HG02798 (cell line): ENCODE measurements at regions not wholly inside any gene's neighbourhood (a gene's known extent, or its start where the extent isn't known, plus 50 kb on each side); places are given as distances from the start of the nearest gene placed in this dataset.

ENCODE experiments used
- ATAC-seq: cut with Tn5 transposase; IDR thresholded peaks from one replicate; pipeline ENCODE4 v1.9.1; 2021; ENCODE audit warnings: mild to moderate bottlenecking; ENCODE audit not compliant: unreplicated experiment, poor library complexity

DNA sequence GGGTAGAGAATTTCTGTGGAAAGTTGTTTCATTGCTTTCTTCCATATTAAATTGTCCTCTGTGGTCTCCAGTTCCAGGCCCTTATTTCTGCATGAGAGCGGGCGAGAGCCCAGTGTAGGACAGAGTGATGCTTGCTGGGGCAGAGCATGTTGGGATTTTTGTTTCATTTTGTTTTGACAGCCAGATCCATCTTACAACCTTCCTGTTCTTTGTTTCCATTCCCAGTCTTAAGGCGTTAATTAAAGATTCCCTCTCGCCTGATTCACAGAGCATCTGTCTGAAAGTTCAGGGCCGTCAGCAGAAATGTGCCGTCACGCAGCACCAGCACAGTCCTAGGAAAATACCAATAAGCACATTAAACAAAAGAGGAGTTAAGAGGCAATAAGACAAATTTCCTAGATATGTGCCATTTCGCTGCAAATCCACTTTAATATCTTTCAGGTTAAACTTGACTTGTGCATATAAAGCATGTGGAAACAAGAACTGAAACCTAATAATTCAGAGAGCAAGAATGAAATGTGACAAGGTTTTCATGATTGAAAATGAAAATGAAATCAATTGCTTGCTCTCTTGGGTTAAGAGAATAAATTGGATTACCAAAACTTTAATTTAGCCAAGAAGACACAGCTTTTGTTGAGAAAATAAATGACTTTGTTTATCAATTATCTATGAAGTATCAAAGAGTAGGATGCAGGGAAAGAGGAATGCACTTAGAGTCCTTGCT is 210.7 kb upstream of the SLC10A2 start:
- peak; percentile 88 for ATAC-seq

DNA sequence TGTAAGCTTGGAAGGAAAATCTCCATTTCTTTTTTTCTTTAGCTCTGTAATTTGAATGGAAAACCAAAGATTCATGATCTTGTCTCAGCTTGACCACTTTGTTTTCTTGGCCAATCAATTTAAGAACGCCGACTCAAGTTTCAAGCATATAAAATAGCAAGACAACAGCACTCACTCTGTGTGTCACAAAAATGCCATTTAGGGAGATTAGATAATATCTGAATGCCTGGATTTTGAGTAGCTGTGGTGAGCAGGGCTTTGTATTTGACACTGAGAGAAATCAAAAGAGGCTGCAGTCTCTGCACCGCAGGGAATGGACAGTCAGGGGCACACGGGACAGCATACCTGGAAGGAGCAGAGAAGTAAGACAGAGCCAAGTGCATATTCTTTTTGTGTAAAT is 209.5 kb upstream of the SLC10A2 start:
- no peak for ATAC-seq

DNA sequence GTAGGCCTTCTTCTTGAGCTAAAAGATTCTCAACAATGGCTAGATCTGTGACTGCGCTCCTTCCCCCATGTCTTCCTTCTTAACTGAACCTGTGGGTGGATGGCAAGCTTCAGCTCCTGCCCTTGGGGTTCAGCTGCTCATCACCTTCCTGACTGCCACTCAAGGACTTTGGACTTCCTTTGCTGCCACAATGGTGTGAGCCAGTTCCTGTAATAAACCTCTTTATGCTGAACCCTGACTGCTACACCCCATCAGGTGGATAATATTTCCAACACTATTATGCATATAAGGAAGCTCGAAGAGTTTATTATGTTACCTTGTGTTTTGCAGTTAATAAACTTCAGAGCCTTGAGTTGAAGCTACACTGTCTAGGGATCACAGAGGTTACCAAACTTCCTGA is 208.9 kb upstream of the SLC10A2 start:
- ATAC-seq: no peak

DNA sequence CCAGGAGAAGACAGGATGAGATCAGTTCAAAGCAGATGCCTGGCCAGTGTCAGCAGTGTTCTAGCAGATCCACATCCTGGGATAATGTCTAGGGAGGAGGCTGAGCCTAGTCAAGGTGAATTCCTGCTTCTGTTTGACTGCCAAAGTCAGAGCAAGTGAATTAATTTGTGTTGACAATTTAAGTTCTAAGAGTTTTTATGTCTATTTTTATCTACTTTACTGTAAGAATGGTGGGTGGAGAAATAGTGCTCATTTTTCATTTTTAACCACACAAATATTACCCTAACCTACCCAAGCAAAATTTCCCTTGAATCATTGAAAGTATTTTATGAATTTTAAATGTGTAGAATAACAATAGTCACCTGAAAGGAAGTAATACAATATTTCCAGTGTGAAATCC is 207.6 kb upstream of the SLC10A2 start:
- peak; percentile 35 for ATAC-seq

DNA sequence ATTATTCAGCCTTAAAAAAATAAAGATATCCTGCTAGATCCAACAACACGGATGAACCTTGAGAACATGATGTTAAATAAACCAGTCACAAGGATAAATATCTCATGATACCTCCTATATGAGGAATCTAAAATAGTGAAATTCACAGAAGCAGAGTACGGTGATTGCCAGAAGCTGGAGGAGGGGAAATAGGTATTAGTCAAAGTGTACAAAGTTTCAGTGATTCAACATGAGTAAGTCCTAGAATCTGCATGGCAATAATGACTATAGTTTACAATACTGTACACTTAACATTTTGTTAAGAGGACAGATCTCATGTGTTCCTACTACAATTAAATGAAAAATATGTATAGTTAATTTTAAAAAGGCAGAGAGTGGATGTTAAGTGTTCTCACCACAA is 206.6 kb upstream of the SLC10A2 start:
- peak; percentile 32 for ATAC-seq

DNA sequence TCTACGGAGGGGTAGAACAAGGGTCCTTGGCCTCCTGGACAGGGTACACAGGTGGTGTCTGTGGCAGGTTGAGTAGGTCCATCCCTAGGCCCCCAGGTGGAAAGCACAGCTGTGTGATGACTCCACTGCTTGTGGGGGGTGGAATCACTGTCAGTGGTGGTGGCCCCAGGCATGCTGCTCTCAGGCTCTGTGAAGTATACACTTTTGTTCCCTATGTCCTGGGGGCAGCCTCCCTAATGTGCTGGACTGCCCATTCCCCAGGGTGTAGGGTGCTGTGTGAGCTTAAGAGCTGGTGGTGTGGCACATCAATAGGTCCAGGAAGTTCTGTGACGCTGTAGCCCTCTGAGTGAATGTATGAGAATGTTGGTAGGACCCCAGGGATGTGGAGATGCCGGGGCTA is 197.2 kb upstream of the SLC10A2 start:
- ATAC-seq: no peak

DNA sequence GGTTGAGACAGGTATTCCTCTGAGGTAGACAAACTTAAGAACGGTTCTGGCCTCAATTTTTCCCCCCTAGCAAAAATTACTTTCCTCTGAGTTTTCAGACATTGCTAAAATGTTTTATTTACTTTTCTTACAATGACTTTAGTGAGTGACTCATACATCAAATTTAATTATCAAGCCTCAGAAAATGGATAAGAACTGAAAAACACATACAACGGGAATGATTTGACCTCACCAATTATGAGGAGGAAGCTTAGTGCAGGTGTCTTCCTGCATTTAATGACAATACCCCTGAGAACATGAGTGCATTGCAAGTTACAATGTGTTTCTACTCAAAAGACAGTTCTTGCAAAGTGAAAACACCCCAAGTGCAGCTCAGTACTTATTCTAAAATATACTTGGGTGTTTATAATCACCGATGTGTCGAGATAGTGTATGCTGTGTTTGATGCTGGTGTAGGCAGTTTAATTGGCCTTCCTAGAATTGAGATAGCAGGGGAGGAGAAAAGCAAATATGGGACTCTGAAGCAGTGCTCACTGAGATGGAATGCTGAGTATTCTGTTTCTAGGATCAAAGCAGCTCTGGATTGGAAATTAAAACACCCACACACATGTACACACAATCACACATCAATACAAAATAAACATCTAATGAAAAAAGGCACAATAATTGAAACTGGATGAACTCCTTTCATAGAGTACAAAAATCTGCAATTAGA is 189.5 kb upstream of the SLC10A2 start:
- ATAC-seq: no peak

DNA sequence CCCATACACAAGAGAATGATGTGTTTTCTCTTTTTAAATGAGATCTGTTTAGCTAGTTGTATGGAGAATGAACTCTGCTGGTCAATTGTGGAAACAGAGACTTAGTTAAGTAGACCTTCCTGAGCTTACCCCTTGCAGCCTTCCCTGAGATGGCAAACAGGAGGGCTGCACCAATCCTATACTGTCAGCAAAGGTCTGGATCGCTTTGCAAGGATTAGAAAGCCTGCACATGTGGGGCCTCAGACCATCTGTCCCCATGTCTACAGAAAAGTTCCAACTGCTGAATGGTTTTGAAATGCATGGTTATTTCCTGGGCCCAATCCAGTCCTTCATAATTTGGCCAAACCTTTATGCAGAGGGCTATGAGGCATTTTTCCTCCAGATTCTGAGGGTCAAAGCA is 183.9 kb upstream of the SLC10A2 start:
- ATAC-seq: no peak

DNA sequence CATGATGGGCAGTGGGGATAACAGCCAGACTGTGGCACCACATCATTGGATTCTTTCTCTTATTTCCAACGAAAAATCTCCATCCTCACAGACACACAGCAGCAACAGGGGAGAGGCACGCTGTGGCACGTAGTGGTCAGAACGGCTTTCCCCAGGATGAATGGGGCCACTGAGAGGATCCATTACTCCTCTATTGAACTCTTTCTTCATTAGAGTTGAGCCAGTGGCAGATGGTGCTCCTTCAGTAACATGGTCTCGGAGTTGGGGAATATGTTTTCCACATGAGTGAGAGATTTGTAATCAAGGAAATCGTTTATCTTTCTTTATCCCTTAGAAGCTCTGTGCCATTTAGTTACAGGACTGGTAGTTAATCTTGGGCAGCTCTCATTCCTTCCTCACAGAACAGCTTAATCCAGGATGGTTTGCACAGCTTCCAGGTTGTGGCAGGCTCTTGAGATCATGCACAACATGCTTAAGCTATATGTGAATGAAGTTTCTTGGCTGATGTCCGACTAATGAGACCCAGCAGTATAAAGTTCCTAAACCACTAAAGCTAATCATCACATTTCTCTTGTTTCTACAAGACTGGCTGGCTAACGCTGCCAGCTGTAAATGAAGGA is 180.5 kb upstream of the SLC10A2 start:
- no peak for ATAC-seq

DNA sequence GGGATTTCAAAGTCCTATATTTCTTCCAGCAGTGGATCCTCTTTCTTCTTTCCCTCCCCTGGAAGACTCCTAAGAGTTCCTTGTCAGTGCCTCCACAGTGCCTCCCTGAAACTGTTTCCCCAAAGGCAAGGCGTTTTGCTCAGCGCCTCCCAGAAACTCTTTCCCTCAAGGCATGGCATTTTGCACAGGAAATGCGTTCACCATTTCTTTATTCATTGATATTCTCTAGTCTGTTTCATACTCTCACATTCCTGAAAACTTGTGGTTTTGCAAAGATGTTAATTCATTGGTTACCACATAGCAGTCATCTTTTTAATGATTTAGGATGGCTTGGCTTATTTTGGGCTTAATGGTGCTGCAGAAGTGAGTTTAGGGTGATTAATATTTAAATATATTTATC is 177.3 kb upstream of the SLC10A2 start:
- ATAC-seq: no peak

DNA sequence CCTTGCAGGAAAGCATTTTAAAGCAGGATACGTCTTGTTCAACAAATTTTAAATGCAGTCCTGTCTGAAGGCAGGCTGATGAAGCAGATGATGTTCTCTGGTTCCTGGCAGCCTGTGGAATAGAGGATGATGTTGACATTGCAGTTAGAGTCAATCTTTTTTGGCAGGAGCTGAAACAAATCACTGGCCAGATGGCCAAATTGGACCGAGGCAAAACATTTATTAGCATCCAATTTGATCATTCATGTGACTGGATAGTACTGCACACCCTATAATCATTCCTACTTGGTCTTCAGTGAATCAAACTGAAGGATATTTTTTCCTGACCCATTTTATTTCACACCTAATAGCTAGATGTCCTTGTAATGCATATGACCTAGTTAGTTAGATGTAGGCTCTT is 172.2 kb upstream of the SLC10A2 start:
- no peak for ATAC-seq

DNA sequence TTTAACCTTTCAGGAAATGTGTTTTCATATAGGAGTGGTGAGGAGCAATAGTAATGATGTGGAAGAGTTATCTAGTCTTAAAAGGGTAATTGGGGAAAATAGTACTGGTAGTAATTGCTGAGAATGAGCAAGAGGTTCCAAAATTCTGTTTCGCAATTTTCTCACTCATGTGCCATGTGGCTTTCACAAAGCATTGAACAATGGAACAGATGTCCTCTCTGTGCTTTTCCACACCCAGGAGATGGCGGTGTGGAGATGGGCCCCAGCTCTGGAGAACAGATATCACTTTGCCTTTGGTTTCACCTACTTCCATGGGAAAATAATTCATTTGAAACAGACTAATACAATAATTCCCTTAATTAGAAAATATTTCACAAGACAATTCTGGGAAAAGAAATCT is 170.0 kb upstream of the SLC10A2 start:
- ATAC-seq: no peak

DNA sequence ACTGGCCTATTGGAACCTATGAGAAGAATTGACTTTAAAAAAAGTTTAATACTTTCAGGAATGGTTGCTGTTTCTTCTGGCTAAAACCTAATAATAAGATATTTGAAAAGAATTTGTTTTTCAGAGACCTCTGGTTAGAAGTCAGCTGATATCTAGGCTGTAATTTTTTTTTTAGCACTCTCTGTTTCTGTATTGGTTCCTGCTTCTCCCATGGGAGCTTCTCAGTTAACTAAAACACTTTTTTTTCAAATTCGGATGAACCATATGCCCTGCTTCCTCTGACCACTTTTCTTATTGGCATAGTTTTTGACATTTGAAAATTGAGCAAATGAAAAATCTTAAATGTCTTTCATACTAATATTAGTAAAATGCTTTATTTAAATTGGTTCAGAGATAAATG is 163.5 kb upstream of the SLC10A2 start:
- peak; percentile 43 for ATAC-seq

DNA sequence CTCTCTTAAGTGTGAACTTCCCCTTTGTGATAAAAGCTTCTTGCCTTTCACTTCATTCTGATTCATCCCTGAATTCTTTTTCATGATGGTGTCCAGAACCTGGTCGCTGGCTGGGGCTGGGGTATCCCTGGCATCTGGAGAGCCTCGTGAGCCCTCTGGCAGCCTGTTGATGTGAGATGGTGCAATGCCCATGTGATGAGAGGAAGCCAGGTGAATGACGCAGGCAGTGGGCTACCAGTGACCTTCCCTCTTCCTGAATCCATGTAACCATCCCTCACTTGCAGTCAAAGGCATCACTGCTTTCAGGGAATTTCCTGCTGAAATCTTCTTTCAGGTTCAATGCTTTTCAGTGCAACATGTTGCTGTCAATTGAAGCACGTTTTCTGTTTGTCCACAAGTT is 158.6 kb upstream of the SLC10A2 start:
- no peak for ATAC-seq

DNA sequence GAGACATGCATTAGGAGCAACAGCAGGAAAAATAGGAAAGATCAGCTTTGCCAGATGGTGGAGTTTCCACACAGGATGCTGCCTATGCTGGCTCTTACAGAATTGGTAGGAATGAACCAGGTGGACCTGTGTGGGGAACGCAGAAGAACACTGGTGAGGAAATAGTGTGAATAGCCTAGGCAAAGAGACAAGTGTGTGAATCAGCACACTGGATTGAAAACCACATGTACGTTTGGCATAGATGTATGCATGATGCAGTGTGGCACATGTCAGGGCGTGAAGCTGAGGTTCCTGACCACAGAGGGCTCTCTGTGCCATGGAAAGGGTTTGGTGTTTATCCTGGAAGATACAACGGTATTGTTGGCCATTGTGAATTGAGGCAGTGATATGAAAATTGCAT is 156.5 kb upstream of the SLC10A2 start:
- ATAC-seq: no peak

DNA sequence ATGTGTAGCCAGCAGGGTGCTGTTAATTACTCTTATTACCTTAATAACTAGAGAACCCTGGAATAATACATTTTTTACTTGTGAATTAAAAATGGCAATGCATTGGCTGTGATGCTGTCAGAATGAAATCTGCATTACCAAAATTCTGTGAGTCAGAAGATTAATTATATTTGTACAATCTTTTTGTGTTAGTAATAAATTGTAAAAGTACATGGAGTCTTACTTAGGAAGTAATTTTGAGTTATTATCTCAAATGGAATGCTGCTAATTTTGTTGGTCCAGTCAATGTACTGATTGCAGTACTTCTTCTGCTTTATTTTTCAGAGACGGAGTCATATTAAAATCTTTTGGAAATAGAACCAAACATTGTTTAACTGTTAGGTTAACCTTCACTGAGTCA is 152.0 kb upstream of the SLC10A2 start:
- no peak for ATAC-seq

DNA sequence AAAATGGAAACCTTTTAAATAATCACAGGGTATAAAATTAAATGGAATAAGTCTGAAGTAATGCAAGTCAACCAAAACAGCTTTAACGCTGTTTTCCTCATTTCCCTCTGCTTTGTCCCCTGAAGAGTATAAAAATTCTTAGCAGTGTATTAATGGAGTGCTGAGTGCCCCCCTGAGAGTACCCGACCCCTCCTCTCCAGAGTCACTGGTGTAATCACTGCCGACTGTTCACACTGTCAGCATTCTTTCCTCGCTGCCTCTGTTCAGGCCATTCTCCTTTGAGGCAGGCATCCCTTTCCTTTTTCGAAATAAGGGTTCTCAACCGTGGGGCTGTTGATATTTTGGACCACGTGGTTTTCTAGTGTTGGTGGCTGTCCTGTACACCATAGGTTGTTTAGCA is 146.9 kb upstream of the SLC10A2 start:
- no peak for ATAC-seq

DNA sequence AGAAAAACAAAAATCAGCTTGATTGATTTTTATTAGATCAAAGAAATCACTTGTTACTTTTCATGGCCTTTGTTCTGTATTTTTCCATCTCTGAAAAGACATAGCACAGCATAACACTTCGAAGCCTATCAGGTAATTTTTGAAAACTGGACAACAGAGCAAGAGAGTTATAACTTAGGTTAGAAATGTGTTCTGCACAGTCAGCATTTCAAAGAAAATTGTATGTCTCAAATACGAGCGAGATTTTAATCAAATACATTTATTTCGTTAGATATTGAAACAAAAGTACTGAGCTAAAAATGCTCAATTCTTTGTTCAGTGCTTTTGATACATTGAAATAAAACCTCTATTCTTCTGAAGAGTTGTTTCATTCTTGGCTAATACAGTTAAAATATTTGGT is 144.1 kb upstream of the SLC10A2 start:
- ATAC-seq: no peak

DNA sequence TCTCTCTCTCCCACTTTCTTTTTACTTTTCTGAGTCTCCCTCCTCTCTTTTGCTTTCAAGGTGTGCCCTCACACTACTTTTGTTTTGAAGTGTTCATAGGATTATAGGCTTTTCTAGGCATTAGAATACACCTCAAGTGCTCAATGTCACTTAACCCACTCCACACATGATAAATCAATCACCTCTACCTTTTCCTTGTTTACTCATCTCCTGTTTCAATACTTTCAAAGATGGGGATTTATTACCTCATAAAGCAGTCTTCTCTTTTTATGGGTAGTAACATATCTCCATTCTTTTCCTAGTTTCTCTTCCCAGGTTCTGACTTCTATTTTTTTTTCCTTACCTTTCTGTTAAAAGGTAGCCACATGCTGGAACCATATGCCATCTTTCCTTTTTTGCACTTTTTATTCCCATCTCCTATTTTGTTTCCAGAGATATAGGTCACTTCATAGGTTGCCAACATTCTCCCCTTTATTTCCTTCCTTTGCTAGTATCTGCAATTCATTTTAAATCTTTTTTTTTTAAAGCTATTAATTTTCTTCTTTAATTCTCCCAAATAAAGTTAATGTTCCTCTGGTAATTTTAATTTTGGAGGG is 137.6 kb upstream of the SLC10A2 start:
- no peak for ATAC-seq

DNA sequence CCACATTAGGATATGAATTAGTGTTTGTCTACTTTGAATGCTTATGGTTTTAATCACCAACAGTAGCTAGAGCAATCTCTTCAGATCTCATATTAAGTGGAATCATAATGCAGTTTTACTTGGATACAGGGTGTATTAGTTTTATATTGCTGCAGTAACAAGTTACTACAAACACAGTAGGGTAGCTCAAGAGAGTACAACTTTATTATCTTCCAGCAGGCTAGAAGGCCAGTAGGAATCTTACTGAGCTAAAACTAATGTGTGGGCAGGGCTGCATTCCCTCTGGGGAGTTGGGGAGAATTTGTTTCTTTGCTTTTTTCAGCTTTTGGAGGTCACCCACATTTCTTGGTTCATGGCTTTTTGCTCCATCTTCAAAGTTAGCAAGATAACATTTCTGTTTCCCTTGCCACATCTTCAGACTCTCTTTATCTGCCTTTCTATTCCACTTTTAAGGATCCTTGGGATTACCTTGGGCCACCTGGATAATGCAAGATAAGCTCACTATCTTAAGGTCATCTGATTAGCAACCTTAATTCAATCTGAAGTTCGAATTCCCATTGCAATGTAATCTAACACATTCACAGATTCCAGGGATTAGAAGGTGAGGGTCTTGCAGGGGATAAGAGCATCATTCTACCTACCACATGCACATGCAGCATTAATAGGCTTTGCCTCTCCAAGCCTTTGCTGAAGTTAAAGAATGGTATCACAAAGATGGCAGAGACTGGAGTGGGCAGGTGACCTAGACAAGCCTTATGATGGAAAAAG is 134.1 kb upstream of the SLC10A2 start:
- no peak for ATAC-seq
